H1 (cell line): ENCODE measurements at regions not wholly inside any gene's neighbourhood (a gene's known extent, or its start where the extent isn't known, plus 50 kb on each side); places are given as distances from the start of the nearest gene placed in this dataset.
"Not testable (repeated sequence)": the region's sequence is repeated elsewhere in the genome, so short reads cannot be mapped to it uniquely, and the experiment has no call there.

Experiments
- BCL11A ChIP-seq, 2 experiments: IDR thresholded peaks; one replicate each; pipeline ENCODE4 v1.6.1; 2011; ENCODE audit warnings: low read depth in 2 of 2, low read length in 2 of 2, mild to moderate bottlenecking in 2 of 2
- CEBPB ChIP-seq: IDR thresholded peaks from 2 replicates; pipeline ENCODE4 v1.6.1; 2012; ENCODE audit warnings: low read depth, low read length
- EZH2 ChIP-seq: fragments of 200-600 bp; sonication (generic); IDR thresholded peaks from 2 replicates; pipeline ENCODE4 v1.7.1; 2012; ENCODE audit warnings: low read depth, mild to moderate bottlenecking, moderate library complexity, low read length, inconsistent platforms; ENCODE audit not compliant: severe bottlenecking
- GTF2F1 ChIP-seq: IDR thresholded peaks from 2 replicates; pipeline ENCODE4 v1.6.1; 2012; ENCODE audit warnings: low read depth, low read length, improper control_type of control experiment, borderline replicate concordance
- HDAC2 ChIP-seq, 2 experiments: fragments of 300-600 bp in 1 of 2; sonication (generic) in 1 of 2; IDR thresholded peaks; 2 replicates each; pipeline ENCODE4 v1.6.1; 2011 to 2012; ENCODE audit warnings: low read depth in 2 of 2, low read length in 2 of 2, mild to moderate bottlenecking in 2 of 2, moderate library complexity in 2 of 2, borderline replicate concordance in 1 of 2, inconsistent platforms in 1 of 2
- HDAC6 ChIP-seq: IDR thresholded peaks from one replicate; pipeline ENCODE4 v1.7.1; 2012; ENCODE audit warnings: low read depth, mild to moderate bottlenecking, inconsistent platforms, low read length, moderate library complexity
- NRF1 ChIP-seq: IDR thresholded peaks from 2 replicates; pipeline ENCODE4 v1.6.1; 2011; ENCODE audit warnings: mild to moderate bottlenecking, low read depth, low read length, improper control_type of control experiment
- POLR2A ChIP-seq, 2 experiments: IDR thresholded peaks; 1 replicate in 1 of 2; 2 replicates in 1 of 2; pipeline ENCODE4 v1.6.1; 2011; ENCODE audit warnings: low read depth in 2 of 2, low read length in 2 of 2, mild to moderate bottlenecking in 2 of 2; ENCODE audit errors: control extremely low read depth in 1 of 2
- POU5F1 ChIP-seq: IDR thresholded peaks from 2 replicates; pipeline ENCODE4 v1.6.1; 2011; ENCODE audit warnings: low read depth, mild to moderate bottlenecking, low read length, moderate library complexity
- TAF7 ChIP-seq: optimal IDR thresholded peaks from 2 replicates; pipeline ENCODE3; 2011; ENCODE audit warnings: low read depth, mild to moderate bottlenecking, inconsistent platforms, low read length, moderate library complexity, borderline replicate concordance
- TCF12 ChIP-seq: IDR thresholded peaks from 2 replicates; pipeline ENCODE4 v1.6.1; 2011; ENCODE audit warnings: low read depth, mild to moderate bottlenecking, low read length
- TEAD4 ChIP-seq: IDR thresholded peaks from 2 replicates; pipeline ENCODE4 v1.6.1; 2012; ENCODE audit warnings: low read depth, low read length, inconsistent platforms, mixed read lengths
- ZNF274 ChIP-seq: IDR thresholded peaks from 2 replicates; pipeline ENCODE4 v1.7.0; 2012; ENCODE audit warnings: low read length, borderline replicate concordance; ENCODE audit errors: extremely low read depth
- TF ChIP-seq, protein P1 (sequence below), 3 experiments: IDR thresholded peaks; 1 replicate in 2 of 3; 2 replicates in 1 of 3; pipeline versions ENCODE4 v1.5.1 to v1.6.1; 2011; ENCODE audit warnings: low read length in 3 of 3, mild to moderate bottlenecking in 3 of 3, inconsistent platforms in 2 of 3, low read depth in 1 of 3, moderate library complexity in 1 of 3; ENCODE audit not compliant: insufficient read depth in 1 of 3; ENCODE audit errors: control extremely low read depth in 1 of 3

DNA sequence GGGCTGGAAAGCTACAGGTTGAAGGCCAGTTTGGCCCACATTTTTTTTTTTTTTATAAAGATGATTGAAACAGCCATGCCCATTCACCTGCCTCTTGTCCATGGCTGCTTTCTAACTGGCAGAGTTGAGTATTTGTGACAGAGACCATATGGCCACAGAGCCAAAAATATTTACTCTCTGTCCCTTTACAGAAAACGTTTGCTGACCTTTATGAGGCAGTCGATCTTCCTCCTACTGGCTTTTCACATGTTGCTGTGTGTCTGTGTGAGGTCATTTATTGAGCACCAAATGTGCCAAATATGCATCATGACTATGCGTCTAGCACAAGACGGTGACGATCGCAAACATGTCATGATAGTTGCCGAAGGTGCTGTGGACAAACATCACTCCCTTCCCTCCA is 200.6 kb upstream of the FRG1 start:
- TF ChIP-seq, protein P1, sequence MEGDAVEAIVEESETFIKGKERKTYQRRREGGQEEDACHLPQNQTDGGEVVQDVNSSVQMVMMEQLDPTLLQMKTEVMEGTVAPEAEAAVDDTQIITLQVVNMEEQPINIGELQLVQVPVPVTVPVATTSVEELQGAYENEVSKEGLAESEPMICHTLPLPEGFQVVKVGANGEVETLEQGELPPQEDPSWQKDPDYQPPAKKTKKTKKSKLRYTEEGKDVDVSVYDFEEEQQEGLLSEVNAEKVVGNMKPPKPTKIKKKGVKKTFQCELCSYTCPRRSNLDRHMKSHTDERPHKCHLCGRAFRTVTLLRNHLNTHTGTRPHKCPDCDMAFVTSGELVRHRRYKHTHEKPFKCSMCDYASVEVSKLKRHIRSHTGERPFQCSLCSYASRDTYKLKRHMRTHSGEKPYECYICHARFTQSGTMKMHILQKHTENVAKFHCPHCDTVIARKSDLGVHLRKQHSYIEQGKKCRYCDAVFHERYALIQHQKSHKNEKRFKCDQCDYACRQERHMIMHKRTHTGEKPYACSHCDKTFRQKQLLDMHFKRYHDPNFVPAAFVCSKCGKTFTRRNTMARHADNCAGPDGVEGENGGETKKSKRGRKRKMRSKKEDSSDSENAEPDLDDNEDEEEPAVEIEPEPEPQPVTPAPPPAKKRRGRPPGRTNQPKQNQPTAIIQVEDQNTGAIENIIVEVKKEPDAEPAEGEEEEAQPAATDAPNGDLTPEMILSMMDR (IDR thresholded peaks at IDR 0.05; ENCODE audit: control extremely low read depth in 1 of 3, insufficient read depth in 1 of 3, low read depth in 1 of 3, low read length in 3 of 3): not testable (repeated sequence)
- not testable (repeated sequence) for TF ChIP-seq POLR2A (IDR thresholded peaks at IDR 0.05; ENCODE audit: control extremely low read depth in 1 of 2, low read depth in 2 of 2, low read length in 2 of 2); TAF7; HDAC6; TCF12; CEBPB; ZNF274; POU5F1; EZH2; GTF2F1; BCL11A (IDR thresholded peaks at IDR 0.05; ENCODE audit: low read depth in 2 of 2, low read length in 2 of 2); NRF1; TEAD4; HDAC2 (IDR thresholded peaks at IDR 0.05; ENCODE audit: borderline replicate concordance in 1 of 2, low read depth in 2 of 2, low read length in 2 of 2)
